HG02588 (cell line): ENCODE measurements at regions not wholly inside any gene's neighbourhood (a gene's known extent, or its start where the extent isn't known, plus 50 kb on each side); places are given as distances from the start of the nearest gene placed in this dataset.
A peak's percentile ranks its signal among the peaks of the same experiment; 100 is the strongest.

Source experiments
- ATAC-seq: cut with Tn5 transposase; IDR thresholded peaks from one replicate; pipeline ENCODE4 v1.9.1; 2021; ENCODE audit warnings: mild to moderate bottlenecking, moderate library complexity; ENCODE audit not compliant: unreplicated experiment

- no peak for ATAC-seq
Measured at GRCh38 chr2:119104414-119104813, 54.1 kb downstream of the C1QL2 start.

DNA sequence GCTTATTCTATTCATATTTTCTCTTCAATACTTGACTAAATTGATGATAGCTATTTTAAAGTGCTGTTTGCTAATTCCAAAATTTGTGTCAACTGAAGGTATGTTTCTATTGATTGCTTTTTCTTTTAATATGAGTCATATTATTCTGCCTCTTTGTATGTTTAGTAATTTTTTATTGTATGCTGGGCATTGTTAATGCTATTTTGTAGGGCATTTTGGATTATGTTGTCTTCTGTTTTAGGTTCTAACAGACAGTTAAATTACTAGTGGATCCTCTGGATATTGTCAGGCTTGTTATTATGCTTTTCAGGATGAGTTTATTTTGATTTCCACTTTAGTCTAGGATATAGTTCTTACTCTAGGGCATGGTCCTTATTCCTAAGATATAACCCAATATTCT lies 55.6 kb downstream of the C1QL2 start:
- ATAC-seq, result no peak

- no peak for ATAC-seq
Measured at GRCh38 chr2:119088416-119088815, 70.1 kb downstream of the C1QL2 start.

DNA sequence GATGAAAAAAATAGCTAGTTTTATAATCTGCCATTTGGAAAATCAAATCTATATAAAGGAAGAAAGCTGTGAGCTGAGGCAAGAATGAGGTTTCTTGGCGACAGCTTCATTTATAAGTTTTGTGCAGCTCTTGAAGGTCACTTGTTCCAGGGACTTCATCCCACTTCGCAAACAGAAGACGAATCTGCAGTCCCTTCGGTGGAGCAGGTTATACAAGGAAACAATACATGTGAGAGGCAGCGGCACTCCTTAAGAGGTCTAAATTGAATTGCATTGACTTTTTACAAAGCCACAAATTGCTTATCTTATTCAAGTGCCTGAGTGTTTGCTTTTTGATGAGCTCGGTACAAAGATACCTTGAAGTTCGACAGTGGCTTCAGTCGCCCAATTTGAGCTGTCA lies 72.2 kb downstream of the C1QL2 start:
- no peak for ATAC-seq

- no peak for ATAC-seq
Measured at GRCh38 chr2:119085613-119086012, 72.9 kb downstream of the C1QL2 start.

DNA sequence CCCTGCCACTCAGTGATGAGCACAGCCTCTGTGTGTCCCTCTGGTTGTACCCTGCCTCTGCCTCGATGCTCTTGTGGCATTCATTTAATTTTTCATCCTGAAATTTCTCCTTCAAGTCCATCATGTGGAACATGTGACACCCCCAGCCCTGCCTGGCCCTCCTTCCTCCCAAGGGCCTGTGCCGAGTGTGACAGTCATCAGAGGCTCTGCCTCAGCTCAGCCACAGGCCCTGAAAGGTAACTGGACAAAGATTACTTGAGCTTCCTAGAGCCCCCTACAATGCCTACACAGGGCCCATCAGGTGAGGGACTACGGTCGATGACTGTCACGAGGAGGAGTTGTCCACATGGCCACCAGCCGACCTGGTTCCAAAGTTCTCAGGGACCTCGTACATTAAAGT lies 75.1 kb downstream of the C1QL2 start:
- ATAC-seq, result no peak

- no peak for ATAC-seq
Measured at GRCh38 chr2:119082821-119083400, 75.6 kb downstream of the C1QL2 start.

DNA sequence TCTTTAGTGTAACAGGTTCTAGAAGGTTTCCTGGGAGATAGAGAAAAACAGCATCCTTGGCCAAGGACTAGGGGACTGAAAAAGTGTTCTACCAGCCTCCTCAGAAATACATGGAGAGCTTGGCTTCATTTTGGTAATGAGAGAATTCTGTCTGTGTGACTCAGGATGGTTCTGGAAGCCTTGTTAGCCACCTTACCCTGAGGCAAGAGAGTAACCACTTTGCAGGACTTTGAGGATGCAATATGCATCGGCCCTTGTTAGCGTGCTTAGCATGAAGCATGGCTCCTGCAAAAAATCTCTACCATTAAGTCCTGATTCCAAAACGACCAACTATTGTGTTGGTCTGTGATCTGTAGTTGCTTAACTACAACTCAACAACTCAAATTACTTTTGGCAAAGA lies 79.8 kb downstream of the C1QL2 start:
- no peak for ATAC-seq

- ATAC-seq, result no peak
Measured at GRCh38 chr2:119076713-119077112, 81.8 kb downstream of the C1QL2 start.

- no peak for ATAC-seq
Measured at GRCh38 chr2:119073213-119073612, 85.3 kb downstream of the C1QL2 start.

DNA sequence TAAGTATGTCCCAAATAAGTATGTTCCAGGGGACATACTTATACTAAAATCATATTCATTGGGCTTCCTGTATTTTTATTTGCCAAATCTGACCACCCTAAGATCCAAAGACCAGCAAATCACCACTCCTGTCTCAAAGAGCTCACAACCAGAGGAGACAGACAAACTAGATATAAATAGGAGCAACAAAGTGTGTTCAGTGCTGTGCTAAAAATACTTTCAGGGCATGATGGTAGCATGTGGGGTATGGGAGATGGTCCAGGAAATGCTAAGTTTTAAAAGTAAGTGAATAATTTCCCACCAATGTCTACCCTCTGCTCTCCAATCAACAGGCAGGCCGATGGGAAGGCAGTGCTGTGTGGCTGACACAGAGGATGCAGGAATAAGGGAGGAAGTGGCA lies 87.1 kb downstream of the C1QL2 start:
- no peak for ATAC-seq

DNA sequence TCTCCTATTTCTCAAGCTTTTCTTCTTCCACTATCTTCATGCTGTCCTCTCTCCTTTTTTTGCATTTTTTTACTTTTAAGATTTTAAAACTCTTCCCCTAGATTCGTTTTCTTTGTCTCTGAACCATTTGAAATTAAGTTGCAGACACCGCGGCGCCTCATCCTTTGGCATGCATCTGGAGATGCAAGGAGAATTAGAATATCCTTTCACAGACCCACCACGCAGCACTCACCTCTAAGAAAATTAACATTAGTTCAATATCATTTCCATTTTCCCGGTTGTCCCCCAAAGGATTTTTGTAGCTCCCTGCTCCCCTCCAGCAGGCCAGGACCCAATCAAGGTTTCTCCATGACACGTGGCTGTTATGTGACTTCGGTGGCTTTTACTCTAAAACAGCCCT lies 88.8 kb downstream of the C1QL2 start:
- no peak for ATAC-seq

DNA sequence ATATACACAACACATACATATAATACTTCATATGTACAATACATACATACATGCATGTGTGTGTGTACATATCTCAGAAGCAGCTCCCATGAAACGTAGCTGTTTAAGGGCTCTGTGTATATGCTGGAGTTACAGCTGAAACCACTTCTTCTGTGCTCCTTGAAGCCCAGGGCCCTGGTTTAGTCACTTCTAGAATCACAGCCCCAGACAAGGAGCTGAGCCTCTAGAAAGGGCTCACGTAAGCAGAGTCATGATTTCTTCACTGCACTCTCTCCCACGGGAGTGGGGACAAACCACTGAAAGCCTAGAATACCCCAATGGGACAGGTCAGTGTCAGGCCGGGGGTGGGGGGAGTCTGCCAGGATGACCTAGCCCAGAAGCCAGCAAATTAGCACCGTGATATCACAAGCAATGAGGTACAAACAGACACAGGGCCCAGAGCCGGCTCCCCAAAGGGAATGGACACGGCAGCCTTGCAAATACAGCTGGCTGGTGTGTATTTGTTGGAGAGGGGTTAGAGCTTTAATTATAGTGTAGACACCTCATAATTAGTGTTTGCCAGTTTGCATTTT lies 90.3 kb downstream of the C1QL2 start:
- peak; percentile 53 for ATAC-seq

- no peak for ATAC-seq
Measured at GRCh38 chr2:119066272-119066804, 92.2 kb downstream of the C1QL2 start.

DNA sequence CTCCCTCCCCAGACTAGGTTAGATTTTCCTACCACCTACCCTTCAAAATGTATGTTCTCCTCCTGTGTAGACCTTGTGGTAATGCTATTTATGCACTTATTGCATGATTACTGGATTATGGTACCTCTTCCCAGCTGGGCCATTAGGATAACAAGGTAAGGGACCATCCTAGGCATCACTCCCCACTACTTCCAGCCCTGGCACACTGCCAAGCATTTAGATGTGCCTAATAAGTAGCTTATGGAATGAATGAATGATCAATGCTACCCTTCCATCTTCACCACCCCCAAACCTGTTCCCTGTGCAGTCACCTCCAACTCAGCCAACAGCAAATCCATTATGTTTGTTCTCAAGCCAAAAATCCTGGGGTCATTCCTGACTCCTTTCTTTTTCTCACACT lies 93.4 kb downstream of the C1QL2 start:
- ATAC-seq, result no peak

GRCh38 chr2:119064567-119064966 lies 94.0 kb downstream of the C1QL2 start:
- no peak for ATAC-seq

DNA sequence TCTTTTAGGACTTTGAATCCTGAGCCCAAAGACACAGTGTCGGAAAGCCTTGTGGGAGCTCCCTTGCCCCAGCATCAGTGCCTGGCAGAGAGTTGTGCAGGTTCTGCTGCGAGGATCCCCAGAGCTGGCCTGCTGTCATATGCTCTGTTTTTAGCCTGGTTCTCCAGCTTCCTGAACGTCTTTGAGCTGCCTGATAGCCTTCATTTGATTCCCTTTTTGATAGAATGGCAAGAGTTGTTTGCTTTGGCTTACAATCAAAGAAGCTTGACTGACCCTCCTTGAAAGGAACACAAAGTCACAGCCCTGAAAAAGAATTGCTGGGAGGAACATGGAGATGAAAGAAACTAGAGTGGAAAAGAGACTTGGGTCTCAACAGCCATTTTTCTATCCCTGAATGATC lies 95.4 kb downstream of the C1QL2 start:
- ATAC-seq, result no peak

- no peak for ATAC-seq
Measured at GRCh38 chr2:119062652-119063051, 95.9 kb downstream of the C1QL2 start.

DNA sequence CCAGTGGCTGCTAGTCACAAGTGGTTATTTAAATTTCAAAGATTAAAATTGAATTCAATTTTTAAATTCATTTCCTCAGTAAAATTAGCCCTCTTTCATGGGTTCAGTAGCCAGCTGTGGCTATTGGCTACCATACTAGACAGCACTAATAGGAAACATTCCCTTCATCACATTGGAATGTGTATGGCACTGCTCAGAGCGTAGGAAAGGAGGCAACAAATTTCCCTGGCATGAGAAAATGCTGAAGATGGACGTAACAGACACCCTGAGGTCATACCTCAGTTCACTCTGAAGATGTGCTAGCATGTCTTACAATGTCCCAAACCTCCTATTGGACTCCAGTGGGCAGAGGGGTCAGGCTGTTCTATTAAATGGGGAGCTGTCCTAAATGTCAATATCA lies 96.4 kb downstream of the C1QL2 start:
- no peak for ATAC-seq

DNA sequence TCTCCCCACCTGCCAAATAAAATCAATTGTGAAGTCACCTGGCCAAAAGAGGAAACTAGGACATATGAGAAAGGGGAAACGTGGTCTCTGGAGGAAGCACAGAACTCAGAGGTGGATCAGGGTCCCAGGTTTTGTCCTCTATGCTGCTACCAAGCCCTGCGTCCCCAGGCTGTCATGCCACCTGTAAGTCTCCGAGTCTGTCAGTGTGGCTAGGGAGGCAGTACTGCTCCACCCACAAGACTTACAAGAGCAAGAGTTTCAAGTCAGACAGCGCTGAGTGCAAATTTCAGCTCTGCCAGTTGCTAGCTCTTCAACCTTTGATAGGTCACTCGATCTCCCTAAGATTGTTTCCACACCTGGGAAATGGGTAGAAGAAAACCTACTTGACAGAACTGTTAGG lies 98.6 kb downstream of the C1QL2 start:
- no peak for ATAC-seq

DNA sequence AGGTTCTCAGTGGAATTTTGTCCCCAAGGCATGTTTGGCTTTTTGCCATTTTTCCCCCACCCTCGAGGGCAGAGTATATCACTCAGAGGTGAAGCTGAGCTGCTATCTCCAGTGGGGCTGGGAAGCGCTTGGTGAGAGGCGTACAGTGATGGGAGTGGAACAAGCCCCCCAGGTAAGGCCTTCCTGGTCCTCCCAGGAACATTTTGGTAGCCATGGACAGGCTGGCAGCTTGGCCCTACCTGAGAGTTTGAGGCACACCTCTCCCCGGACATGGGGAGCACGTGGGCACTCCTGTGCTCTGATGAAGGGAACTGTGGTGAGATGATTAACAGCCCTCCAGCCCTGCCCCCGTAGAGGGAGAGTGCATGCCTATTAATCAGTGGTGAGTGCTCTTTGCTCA lies 99.3 kb downstream of the C1QL2 start:
- ATAC-seq, result no peak

DNA sequence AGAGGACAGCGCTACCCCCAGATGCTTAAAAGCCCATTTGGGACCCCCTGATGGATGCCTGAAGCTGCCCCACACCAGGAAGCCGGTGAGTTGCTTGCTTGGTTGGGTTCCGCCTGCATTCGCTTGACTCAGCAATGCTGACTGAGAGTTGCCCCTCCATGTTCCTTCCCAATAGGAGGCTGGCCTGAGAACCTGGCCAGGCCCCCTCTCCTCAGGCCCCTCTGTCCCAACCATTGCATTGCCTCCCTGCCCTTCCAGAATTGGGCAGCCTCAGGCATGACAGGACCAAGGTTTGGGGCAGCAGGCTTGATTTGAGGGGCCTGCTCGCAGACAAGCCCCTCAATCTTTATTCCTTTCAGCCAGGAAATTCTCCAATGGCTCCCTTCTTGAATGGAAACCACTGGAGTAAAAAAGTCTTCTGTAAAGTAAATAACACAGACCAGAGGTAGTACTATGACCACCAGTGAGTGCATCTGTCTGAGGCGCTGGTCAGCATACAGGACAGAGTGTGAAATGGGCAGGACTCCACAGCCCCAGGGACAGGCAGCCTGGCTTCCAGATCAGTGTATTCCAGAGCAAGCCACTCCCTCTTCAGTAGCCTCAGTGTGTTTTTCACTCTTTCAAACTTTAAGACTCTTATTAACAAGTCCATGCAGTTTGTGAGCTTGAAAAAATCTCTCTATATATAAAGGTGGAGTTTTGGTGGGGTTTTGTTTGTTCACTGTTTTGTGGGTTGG lies 104.7 kb downstream of the C1QL2 start:
- ATAC-seq, result no peak
